Smooth muscle cell (in vitro differentiated cells): ENCODE measurements at regions not wholly inside any gene's neighbourhood (a gene's known extent, or its start where the extent isn't known, plus 50 kb on each side); places are given as distances from the start of the nearest gene placed in this dataset.

Source experiments
- DNase-seq: peaks from one replicate; lab custom pipeline; 2025; ENCODE audit not compliant: unreplicated experiment; lab: John Stamatoyannopoulos, UW
- H2AFZ ChIP-seq: fragments of 200-600 bp; sonication (generic); 2 replicates; pipeline ENCODE4 v1.6.0; 2016; ENCODE audit warnings: antibody characterized with exemption, low read depth, mild to moderate bottlenecking
- H3F3A ChIP-seq: fragments of 200-600 bp; sonication (generic); 2 replicates; pipeline ENCODE4 v1.6.0; 2017; ENCODE audit warnings: antibody characterized with exemption, low read depth
- H3K27ac ChIP-seq: fragments of 200-600 bp; sonication (generic); 2 replicates; pipeline ENCODE4 v1.5.1; 2016; ENCODE audit warnings: low read depth, mild to moderate bottlenecking
- H3K27me3 ChIP-seq: fragments of 200-600 bp; sonication (generic); 2 replicates; pipeline ENCODE4 v1.6.1; 2016; ENCODE audit warnings: low read depth, mild to moderate bottlenecking
- H3K36me3 ChIP-seq: fragments of 200-600 bp; sonication (generic); 2 replicates; pipeline ENCODE4 v1.5.1; 2016; ENCODE audit warnings: low read depth
- H3K4me1 ChIP-seq: fragments of 200-600 bp; sonication (generic); 2 replicates; pipeline ENCODE4 v1.5.1; 2016; ENCODE audit warnings: low read depth
- H3K4me2 ChIP-seq: fragments of 200-600 bp; sonication (generic); 2 replicates; pipeline ENCODE4 v1.6.0; 2016; ENCODE audit warnings: mild to moderate bottlenecking
- H3K4me3 ChIP-seq: fragments of 200-600 bp; sonication (generic); 2 replicates; pipeline ENCODE4 v1.5.1; 2016; ENCODE audit warnings: mild to moderate bottlenecking
- H3K79me2 ChIP-seq: fragments of 200-600 bp; sonication (generic); 2 replicates; pipeline ENCODE4 v1.6.0; 2016; ENCODE audit warnings: low read depth, mild to moderate bottlenecking
- H3K9ac ChIP-seq: fragments of 200-600 bp; sonication (generic); 2 replicates; pipeline ENCODE4 v1.6.0; 2016; ENCODE audit warnings: low read depth
- H3K9me3 ChIP-seq: fragments of 200-600 bp; sonication (generic); replicated peaks from 2 replicates; pipeline ENCODE4 v1.5.1; 2016; ENCODE audit warnings: low read depth
- H4K20me1 ChIP-seq: fragments of 200-600 bp; sonication (generic); 2 replicates; pipeline ENCODE4 v1.6.0; 2016; ENCODE audit warnings: low read depth
- WGBS: methylation state at CpG from one replicate; pipeline ENCODE4 v1.1.7; 2016; ENCODE audit warnings: low lambda C conversion rate; 5-methylcytosine and 5-hydroxymethylcytosine counted together
- TF ChIP-seq, protein P1 (sequence below): fragments of 200-600 bp; sonication (generic); IDR thresholded peaks from 2 replicates; pipeline ENCODE4 v1.5.1; 2017; ENCODE audit warnings: borderline replicate concordance, mild to moderate bottlenecking, antibody characterized with exemption; ENCODE audit not compliant: insufficient read depth, poor library complexity, severe bottlenecking

DNA sequence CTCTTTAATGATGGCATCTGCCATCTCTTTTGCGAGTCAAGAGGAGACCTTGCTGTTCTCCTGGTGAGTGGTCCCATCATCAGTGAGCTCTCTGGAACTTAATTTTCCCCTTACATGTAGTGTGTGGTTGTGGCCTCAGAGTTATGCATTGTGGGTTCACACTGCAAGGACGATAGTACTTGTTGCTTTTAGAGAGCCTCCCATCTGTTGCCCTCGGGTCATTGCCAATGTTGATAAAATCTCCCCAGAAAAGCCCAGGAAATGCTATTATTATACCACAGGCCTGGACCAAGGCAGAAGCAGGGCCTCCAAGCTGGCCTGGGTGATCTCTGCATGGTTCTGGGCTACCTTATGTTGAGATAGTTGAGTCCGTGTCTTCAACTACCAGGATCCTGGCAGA, 241.6 kb downstream of the BMP7 start:
- Histone ChIP-seq H3K27ac (no peak overlapping the region), H3K9me3 (no peaks in the 10 kb centered on the region), H3K9ac (no peak overlapping the region), H3K79me2 (no peaks in the 10 kb centered on the region), H3K27me3 (no peaks in the 10 kb centered on the region), H4K20me1 (no peaks in the 10 kb centered on the region), H3K4me3 (no peak overlapping the region), H3K4me2 (no peak overlapping the region), H3F3A (no peaks in the 10 kb centered on the region), H3K36me3 (no peaks in the 10 kb centered on the region), H3K4me1 (no peaks in the 10 kb centered on the region), H2AFZ (no peak overlapping the region)
- WGBS: 76% methylated on average over 4 of the region's 4 CpGs
- TF ChIP-seq, protein P1, sequence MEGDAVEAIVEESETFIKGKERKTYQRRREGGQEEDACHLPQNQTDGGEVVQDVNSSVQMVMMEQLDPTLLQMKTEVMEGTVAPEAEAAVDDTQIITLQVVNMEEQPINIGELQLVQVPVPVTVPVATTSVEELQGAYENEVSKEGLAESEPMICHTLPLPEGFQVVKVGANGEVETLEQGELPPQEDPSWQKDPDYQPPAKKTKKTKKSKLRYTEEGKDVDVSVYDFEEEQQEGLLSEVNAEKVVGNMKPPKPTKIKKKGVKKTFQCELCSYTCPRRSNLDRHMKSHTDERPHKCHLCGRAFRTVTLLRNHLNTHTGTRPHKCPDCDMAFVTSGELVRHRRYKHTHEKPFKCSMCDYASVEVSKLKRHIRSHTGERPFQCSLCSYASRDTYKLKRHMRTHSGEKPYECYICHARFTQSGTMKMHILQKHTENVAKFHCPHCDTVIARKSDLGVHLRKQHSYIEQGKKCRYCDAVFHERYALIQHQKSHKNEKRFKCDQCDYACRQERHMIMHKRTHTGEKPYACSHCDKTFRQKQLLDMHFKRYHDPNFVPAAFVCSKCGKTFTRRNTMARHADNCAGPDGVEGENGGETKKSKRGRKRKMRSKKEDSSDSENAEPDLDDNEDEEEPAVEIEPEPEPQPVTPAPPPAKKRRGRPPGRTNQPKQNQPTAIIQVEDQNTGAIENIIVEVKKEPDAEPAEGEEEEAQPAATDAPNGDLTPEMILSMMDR: no peak
- no peak for DNase-seq

DNA sequence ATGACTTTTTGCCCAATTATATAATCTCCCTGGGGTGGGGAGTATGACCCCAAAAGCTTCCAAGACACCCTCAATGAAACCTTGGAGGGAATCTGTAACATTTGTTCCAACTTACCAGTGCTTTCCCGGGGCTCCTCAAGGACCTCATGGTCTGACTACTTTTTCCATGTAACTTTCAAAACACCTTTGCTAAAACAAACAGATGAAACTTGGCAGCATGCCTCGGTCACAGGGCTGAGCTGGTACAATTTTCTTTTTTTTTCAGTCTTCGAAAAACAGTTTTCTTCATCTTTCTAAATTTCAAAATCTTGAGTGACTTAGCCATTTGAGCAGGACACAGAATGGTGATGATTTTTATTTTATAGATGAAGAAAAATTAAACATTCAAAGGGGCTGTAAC, 241.2 kb downstream of the BMP7 start:
- Histone ChIP-seq H3K27me3 (no peaks in the 10 kb centered on the region), H4K20me1 (no peaks in the 10 kb centered on the region), H3K4me3 (no peak overlapping the region), H2AFZ (no peak overlapping the region), H3K9ac (no peak overlapping the region), H3K4me1 (no peaks in the 10 kb centered on the region), H3K36me3 (no peaks in the 10 kb centered on the region), H3K4me2 (no peak overlapping the region), H3F3A (no peaks in the 10 kb centered on the region), H3K9me3 (no peaks in the 10 kb centered on the region), H3K79me2 (no peaks in the 10 kb centered on the region), H3K27ac (no peak overlapping the region)
- TF ChIP-seq, protein P1: no peak
- no peak for DNase-seq
- WGBS: 95% methylated on average over 3 of the region's 3 CpGs

DNA sequence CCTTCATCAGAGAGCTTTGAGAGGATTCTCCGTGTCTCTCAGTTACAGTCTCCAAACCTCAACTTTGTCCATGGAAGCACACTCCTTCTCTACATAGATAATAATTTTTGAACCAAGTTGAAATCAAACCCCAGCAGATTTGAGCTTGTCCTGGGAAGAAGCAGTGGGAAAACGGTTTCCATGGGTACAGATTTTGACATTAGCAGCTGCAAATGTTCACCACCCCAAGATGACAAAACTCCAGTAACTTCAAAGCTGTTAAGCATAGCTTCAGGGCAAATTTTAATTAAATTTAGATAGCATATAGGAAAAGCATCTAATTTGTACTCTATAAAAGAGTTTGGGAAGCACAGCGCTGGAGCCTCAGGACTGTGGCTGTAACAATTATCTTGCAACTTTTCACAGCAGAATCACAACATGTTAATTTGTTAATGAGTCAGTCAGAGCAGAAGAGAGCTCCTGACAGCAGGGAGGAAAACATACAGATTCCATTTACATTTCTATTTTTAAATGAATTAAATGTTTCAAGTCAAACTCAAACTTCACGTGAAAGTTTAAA, 240.7 kb downstream of the BMP7 start:
- no peaks in the 10 kb centered on the region for H3K79me2 ChIP-seq
- H3K4me1 ChIP-seq: peaks cover 5% of the 10 kb centered on the region
- no peak for DNase-seq
- no peak overlapping the region for H2AFZ ChIP-seq
- WGBS: 66% methylated on average over 4 of the region's 4 CpGs
- no peak overlapping the region for H3K4me2 ChIP-seq
- H3K27me3 ChIP-seq: no peaks in the 10 kb centered on the region
- no peak overlapping the region for H3K4me3 ChIP-seq
- no peaks in the 10 kb centered on the region for H3F3A ChIP-seq
- no peaks in the 10 kb centered on the region for H3K9me3 ChIP-seq
- H3K36me3 ChIP-seq: no peaks in the 10 kb centered on the region
- H4K20me1 ChIP-seq: no peaks in the 10 kb centered on the region
- no peak overlapping the region for H3K27ac ChIP-seq
- H3K9ac ChIP-seq: no peak overlapping the region
- TF ChIP-seq, protein P1: no peak

DNA sequence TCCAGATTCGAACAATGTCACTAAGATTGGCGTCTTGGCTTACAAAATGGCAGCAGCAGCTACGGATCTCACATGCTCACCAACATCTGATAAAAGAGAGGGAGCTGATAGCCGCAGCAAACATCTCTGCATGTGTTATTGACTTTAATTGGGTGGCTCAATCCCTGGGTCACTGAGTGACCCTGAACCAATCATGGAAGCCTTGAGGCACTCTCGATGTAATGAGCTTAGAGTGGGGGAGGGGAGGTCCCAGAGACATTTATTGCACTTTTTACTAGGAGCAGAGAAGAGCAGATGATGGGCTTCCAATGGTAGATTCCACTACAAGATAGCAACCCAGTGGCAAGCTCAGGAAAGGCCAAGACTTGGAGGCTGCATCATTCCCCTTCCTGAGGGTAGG, 238.7 kb downstream of the BMP7 start:
- H3K79me2 ChIP-seq: no peaks in the 10 kb centered on the region
- H2AFZ ChIP-seq: no peak overlapping the region
- 82% methylated on average over 5 of the region's 5 CpGs for WGBS
- H3F3A ChIP-seq: no peaks in the 10 kb centered on the region
- no peaks in the 10 kb centered on the region for H3K9me3 ChIP-seq
- TF ChIP-seq, protein P1: no peak
- no peak overlapping the region for H3K27ac ChIP-seq
- H3K4me3 ChIP-seq: no peak overlapping the region
- H4K20me1 ChIP-seq: no peaks in the 10 kb centered on the region
- DNase-seq: no peak
- H3K4me1 ChIP-seq: peaks cover 13% of the 10 kb centered on the region
- no peaks in the 10 kb centered on the region for H3K27me3 ChIP-seq
- no peaks in the 10 kb centered on the region for H3K36me3 ChIP-seq
- H3K9ac ChIP-seq: no peak overlapping the region
- no peak overlapping the region for H3K4me2 ChIP-seq
